ENCODE measurements at regions not wholly inside any gene's neighbourhood (a gene's known extent, or its start where the extent isn't known, plus 50 kb on each side); places are given as distances from the start of the nearest gene placed in this dataset.

DNA sequence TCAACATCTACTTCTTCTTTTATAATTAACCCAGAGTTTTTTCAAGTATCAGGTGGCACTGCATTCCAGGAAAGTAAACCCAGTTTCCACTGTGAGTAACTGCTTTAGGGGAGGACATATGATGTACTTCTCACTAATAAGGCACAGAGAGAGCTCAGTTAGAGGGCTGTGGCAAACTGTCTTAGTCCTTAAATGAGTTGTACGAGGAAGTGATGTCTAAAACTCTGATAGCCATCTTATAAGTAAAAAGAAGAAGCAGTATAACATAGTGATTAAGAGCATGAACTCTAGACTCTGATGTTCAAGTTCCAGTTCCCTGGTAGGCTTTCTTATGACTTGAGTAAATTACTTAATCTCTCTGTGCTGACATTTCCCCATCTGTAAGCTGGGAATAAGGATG, 58.7 kb upstream of the PTGS2 start:
- POLR2A ChIA-PET, result no interaction called here
- no peaks in the 10 kb centered on the region for H3K4me1 ChIP-seq (ENCODE audit: control insufficient read depth in 1 of 2, extremely low read depth in 1 of 2, insufficient read depth in 2 of 2, low read length in 2 of 2)
- no peak for ATAC-seq (replicated peaks in 1 of 4)
- H3K27ac ChIP-seq (ENCODE audit: low read length), result no peak overlapping the region
- no peak overlapping the region for H3K4me3 ChIP-seq (ENCODE audit: control insufficient read depth in 1 of 2, extremely low read depth in 1 of 2, low read length in 1 of 2)
- H3K4me1 Mint-ChIP-seq, result peaks cover 6 to 9% (median 7%) of the 10 kb centered on the region in 3 donors
- DNase-seq, result no peak
- no peaks in the 10 kb centered on the region for H3K9me3 Mint-ChIP-seq
- no peaks in the 10 kb centered on the region for H3K27me3 ChIP-seq (replicated peaks in 1 of 2; ENCODE audit: control insufficient read depth in 2 of 2, extremely low read depth in 1 of 2, insufficient read depth in 2 of 2, low read length in 1 of 2)
- H3K36me3 ChIP-seq (ENCODE audit: control insufficient read depth in 2 of 2, extremely low read depth in 1 of 2, insufficient read depth in 1 of 2, low read length in 1 of 2), result no peaks in the 10 kb centered on the region
- no peaks in the 10 kb centered on the region for H3K9me3 ChIP-seq
- H3K27me3 Mint-ChIP-seq, result peaks cover 0 to 5% of the 10 kb centered on the region in 2 donors
- CTCF ChIA-PET, result no interaction called here
- no peak overlapping the region for H3K27ac Mint-ChIP-seq
- no peaks in the 10 kb centered on the region for H3K36me3 Mint-ChIP-seq
- no CpG with 5 or more reads among the region's 1 CpG for WGBS (ENCODE audit: insufficient coverage)
- H3K4me3 Mint-ChIP-seq, result no peak overlapping the region

DNA sequence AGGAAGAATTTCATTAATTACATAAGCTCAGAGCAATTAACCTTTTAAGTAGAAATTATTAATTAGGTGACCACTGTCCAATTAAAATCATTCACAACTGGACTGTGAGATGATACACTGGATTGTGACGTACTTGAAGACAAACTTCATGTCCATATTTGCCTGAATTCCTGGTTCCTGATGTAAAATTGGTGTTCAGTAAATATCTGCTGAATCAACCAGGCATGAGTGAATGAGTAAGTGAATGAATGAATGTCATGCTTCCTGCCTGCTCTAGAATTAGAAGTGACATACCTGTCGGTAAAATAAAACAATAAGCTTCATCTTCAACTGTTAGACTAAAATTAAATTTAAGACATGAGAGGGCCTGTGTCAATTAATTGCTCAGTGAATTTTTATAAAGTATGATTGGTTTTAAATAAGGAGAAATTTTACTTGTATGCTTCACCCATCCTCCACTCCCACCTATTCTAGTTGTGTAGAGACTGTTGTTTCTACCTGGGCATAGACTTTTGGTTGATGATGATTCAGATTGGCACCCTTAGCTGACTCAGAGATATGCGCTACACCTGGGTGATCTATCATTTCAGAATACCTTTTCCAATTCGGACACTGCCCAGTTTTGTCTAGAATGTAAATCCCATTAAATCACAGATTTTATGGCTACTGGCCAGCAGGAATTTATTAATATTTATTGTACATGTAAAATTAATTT, 56.9 kb upstream of the PTGS2 start:
- DNase-seq (no peak), ATAC-seq (replicated peaks in 1 of 4) (no peak)
- no peak overlapping the region for H3K27ac ChIP-seq (ENCODE audit: low read length)
- no peak overlapping the region for H3K4me3 ChIP-seq (ENCODE audit: control insufficient read depth in 1 of 2, extremely low read depth in 1 of 2, low read length in 1 of 2)
- no peaks in the 10 kb centered on the region for H3K27me3 ChIP-seq (replicated peaks in 1 of 2; ENCODE audit: control insufficient read depth in 2 of 2, extremely low read depth in 1 of 2, insufficient read depth in 2 of 2, low read length in 1 of 2)
- H3K9me3 ChIP-seq, result no peaks in the 10 kb centered on the region
- H3K36me3 ChIP-seq (ENCODE audit: control insufficient read depth in 2 of 2, extremely low read depth in 1 of 2, insufficient read depth in 1 of 2, low read length in 1 of 2), result no peaks in the 10 kb centered on the region
- Mint-ChIP-seq H3K36me3 (no peaks in the 10 kb centered on the region), H3K4me1 (peaks cover 6 to 9% (median 7%) of the 10 kb centered on the region in 3 donors), H3K27ac (no peak overlapping the region), H3K27me3 (peaks cover 2 to 5% of the 10 kb centered on the region in 2 donors), H3K4me3 (no peak overlapping the region), H3K9me3 (no peaks in the 10 kb centered on the region)
- ChIA-PET CTCF (no interaction called here), POLR2A (interaction anchor here in 1 of 2 donors (0.6 kb wide), 1 partner anchor 17 kb away, joined by 3 read pairs; no protein-coding TSS in a partner anchor)
- WGBS (ENCODE audit: insufficient coverage), result no CpG with 5 or more reads among the region's 4 CpGs
- no peaks in the 10 kb centered on the region for H3K4me1 ChIP-seq (ENCODE audit: control insufficient read depth in 1 of 2, extremely low read depth in 1 of 2, insufficient read depth in 2 of 2, low read length in 2 of 2)

DNA sequence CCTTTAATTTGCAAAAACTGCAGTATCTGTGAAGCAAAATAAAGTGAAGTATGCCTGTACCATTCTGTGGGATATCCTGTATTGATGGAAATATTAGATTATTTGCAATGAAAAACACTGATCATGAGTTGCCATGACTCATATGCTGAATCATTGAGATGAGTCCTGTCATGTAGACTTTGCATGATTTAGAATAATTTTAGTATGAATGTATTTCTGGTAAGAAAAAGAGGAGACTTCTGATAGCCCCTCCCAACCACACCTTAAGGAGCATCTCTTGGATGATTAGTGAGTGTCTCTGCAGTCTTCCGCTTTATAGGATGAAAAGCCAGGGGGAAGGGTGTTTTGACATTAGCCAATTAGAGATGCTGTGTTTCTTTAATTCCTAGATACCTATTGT, 55.2 kb upstream of the PTGS2 start:
- POLR2A ChIA-PET, result no interaction called here

DNA sequence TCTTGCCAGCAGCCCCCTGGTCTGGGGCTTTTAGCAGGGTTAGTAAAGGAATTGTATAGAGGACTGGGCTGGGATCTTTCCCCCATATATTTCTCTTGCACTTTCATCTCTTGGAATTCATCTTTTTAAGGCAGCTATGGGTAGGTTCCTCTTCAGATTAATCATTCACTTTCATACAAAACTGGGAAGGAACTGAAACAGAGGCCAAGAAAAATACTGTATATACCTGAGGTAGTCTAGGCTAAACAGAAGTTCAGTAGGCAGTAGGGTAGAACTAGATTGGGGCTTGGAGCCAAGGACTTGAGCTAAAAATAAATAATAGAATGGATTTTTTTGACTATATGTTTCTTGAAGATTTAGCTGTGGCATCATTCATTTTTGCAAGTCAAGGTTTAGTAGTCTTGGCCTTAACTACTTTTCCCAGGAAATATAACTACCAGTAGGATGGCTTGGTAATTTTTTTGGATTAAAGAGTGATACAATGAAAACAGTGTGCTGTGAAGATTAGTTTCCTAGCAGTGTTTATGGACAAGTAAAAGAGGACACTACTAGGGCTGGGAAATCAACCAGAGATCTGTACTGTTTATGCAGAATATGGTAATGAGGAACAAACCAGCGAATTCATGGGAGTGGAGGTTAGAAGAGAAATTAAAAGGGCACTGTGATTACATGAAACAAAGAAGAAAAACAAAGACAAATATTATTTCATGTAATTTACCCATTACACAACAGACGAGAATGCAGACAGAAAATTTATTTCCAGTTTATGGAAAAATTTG, 50.9 kb upstream of the PTGS2 start:
- Histone ChIP-seq H3K36me3 (ENCODE audit: control insufficient read depth in 2 of 2, extremely low read depth in 1 of 2, insufficient read depth in 1 of 2, low read length in 1 of 2) (no peaks in the 10 kb centered on the region), H3K27ac (ENCODE audit: low read length) (no peak overlapping the region), H3K4me1 (ENCODE audit: control insufficient read depth in 1 of 2, extremely low read depth in 1 of 2, insufficient read depth in 2 of 2, low read length in 2 of 2) (no peaks in the 10 kb centered on the region), H3K27me3 (replicated peaks in 1 of 2; ENCODE audit: control insufficient read depth in 2 of 2, extremely low read depth in 1 of 2, insufficient read depth in 2 of 2, low read length in 1 of 2) (peaks cover 0 to 7% of the 10 kb centered on the region in 2 experiments), H3K4me3 (ENCODE audit: control insufficient read depth in 1 of 2, extremely low read depth in 1 of 2, low read length in 1 of 2) (no peak overlapping the region), H3K9me3 (no peaks in the 10 kb centered on the region)
- DNase-seq (no peak), ATAC-seq (replicated peaks in 1 of 4) (no peak)
- peaks cover 4 to 13% of the 10 kb centered on the region in 2 donors for H3K27me3 Mint-ChIP-seq
- WGBS (ENCODE audit: insufficient coverage), result no CpG with 5 or more reads among the region's 2 CpGs
- H3K4me1 Mint-ChIP-seq, result no peaks in the 10 kb centered on the region
- H3K27ac Mint-ChIP-seq, result no peak overlapping the region
- no peaks in the 10 kb centered on the region for H3K36me3 Mint-ChIP-seq
- peaks cover 3 to 10% (median 7%) of the 10 kb centered on the region in 3 donors for H3K9me3 Mint-ChIP-seq
- ChIA-PET CTCF (no interaction called here), POLR2A (no interaction called here)
- no peak overlapping the region for H3K4me3 Mint-ChIP-seq

More for the DNA sequence above, 55.2 kb upstream of the PTGS2 start:
- no peak for ATAC-seq (replicated peaks in 1 of 4)
- no CpG with 5 or more reads among the region's 1 CpG for WGBS (ENCODE audit: insufficient coverage)
- Mint-ChIP-seq H3K27ac (no peak overlapping the region), H3K4me3 (no peak overlapping the region), H3K4me1 (peaks cover 6 to 9% (median 7%) of the 10 kb centered on the region in 3 donors), H3K9me3 (no peaks in the 10 kb centered on the region), H3K27me3 (peaks cover 2 to 12% of the 10 kb centered on the region in 2 donors), H3K36me3 (no peaks in the 10 kb centered on the region)
- no peak overlapping the region for H3K27ac ChIP-seq (ENCODE audit: low read length)
- peaks cover 0 to 2% of the 10 kb centered on the region in 2 experiments for H3K27me3 ChIP-seq (replicated peaks in 1 of 2; ENCODE audit: control insufficient read depth in 2 of 2, extremely low read depth in 1 of 2, insufficient read depth in 2 of 2, low read length in 1 of 2)
- no peaks in the 10 kb centered on the region for H3K4me1 ChIP-seq (ENCODE audit: control insufficient read depth in 1 of 2, extremely low read depth in 1 of 2, insufficient read depth in 2 of 2, low read length in 2 of 2)
- CTCF ChIA-PET, result no interaction called here
- H3K9me3 ChIP-seq, result no peaks in the 10 kb centered on the region
- no peak overlapping the region for H3K4me3 ChIP-seq (ENCODE audit: control insufficient read depth in 1 of 2, extremely low read depth in 1 of 2, low read length in 1 of 2)
- DNase-seq, result no peak
- no peaks in the 10 kb centered on the region for H3K36me3 ChIP-seq (ENCODE audit: control insufficient read depth in 2 of 2, extremely low read depth in 1 of 2, insufficient read depth in 1 of 2, low read length in 1 of 2)

Data from T-cell (primary cell).